K562 (cell line): ENCODE measurements at regions not wholly inside any gene's neighbourhood (a gene's known extent, or its start where the extent isn't known, plus 50 kb on each side); places are given as distances from the start of the nearest gene placed in this dataset.

Experiments
- ATAC-seq: fragments of 200-7000 bp; cut with Tn5 transposase; 3 replicates; pipeline ENCODE4 v1.9.1; 2020; ENCODE audit warnings: moderate library complexity
- BruUV-seq: library from RNA; stranded (reverse); fragments of 400-500 nt; replicated peaks from 2 replicates; lab custom pipeline; 2021; lab: Mats Ljungman, UMichigan
- CTCF ChIA-PET: fragments of 300-600 bp; formaldehyde crosslinking; extraction: SDS; loops from one replicate; lab custom pipeline; 2021; ENCODE audit warnings: low intra/inter-chr PET ratio; lab: Yijun Ruan, JAX
- POLR2A ChIA-PET: fragments of 300-600, 350-650 bp; sonication (Branson Sonifier 250); formaldehyde crosslinking; extraction: SDS; loops from one replicate; lab custom pipeline; 2021; ENCODE audit warnings: antibody characterized with exemption, inconsistent platforms; lab: Yijun Ruan, JAX
- DNase-seq, 4 experiments: peaks; one replicate each; pipeline versions ENCODE4 v3.0.0 to v3.0.0-alpha.2; 2011 to 2018; ENCODE audit warnings: low spot score in 3 of 4, mixed read lengths in 3 of 4; ENCODE audit errors: extremely low read depth in 1 of 4
- FAIRE-seq: peaks from 2 replicates; lab custom pipeline; 2011; peaks lifted over from hg19 to GRCh38; lab: Jason Lieb, UNC
- H2AFZ ChIP-seq: 2 replicates; pipeline ENCODE4 v1.6.0; 2011; ENCODE audit warnings: low read depth, low read length, control low read depth, inconsistent platforms
- H3K27ac ChIP-seq: fragments of 200-600 bp; 3 replicates; pipeline ENCODE4 v1.8.0; 2011; ENCODE audit warnings: low read depth, mild to moderate bottlenecking, control low read depth, inconsistent platforms, low read length, moderate library complexity, mixed read lengths; ENCODE audit errors: extremely low read depth
- H3K27me3 ChIP-seq, 2 experiments: fragments of 300-600 bp in 1 of 2; 2 replicates in 1 of 2; 3 replicates in 1 of 2; pipeline versions ENCODE4 v1.6.0 to v1.8.0; 2011; ENCODE audit warnings: inconsistent platforms in 2 of 2, low read length in 2 of 2, mild to moderate bottlenecking in 1 of 2, mixed read lengths in 1 of 2, moderate library complexity in 1 of 2; ENCODE audit not compliant: control insufficient read depth in 2 of 2, insufficient read depth in 2 of 2
- H3K36me3 ChIP-seq: fragments of 300-600 bp; 3 replicates; pipeline ENCODE4 v1.8.0; 2011; ENCODE audit warnings: mild to moderate bottlenecking, low read length, inconsistent platforms; ENCODE audit not compliant: control insufficient read depth, insufficient read depth
- H3K4me1 ChIP-seq, 2 experiments: fragments of 200-600 bp in 1 of 2; replicated peaks in 1 of 2; 2 replicates in 1 of 2; 3 replicates in 1 of 2; pipeline versions ENCODE4 v1.5.1 to v1.8.0; 2011; ENCODE audit warnings: inconsistent platforms in 2 of 2, low read length in 2 of 2, mild to moderate bottlenecking in 1 of 2, mixed read lengths in 1 of 2, moderate library complexity in 1 of 2; ENCODE audit not compliant: control insufficient read depth in 2 of 2, insufficient read depth in 2 of 2
- H3K4me2 ChIP-seq: 2 replicates; pipeline ENCODE4 v1.6.1; 2011; ENCODE audit warnings: low read length, control low read depth, inconsistent platforms, mixed read lengths; ENCODE audit not compliant: insufficient read depth
- H3K4me3 ChIP-seq: fragments of 200-600 bp; sonication (generic), shearing (Covaris generic); 2 replicates; pipeline ENCODE4 v1.5.1; 2016; ENCODE audit warnings: control low read depth, inconsistent platforms
- H3K79me2 ChIP-seq: fragments of 200-600 bp; 3 replicates; pipeline ENCODE4 v1.8.0; 2011; ENCODE audit warnings: low read length, inconsistent platforms; ENCODE audit not compliant: control insufficient read depth, insufficient read depth
- H3K9ac ChIP-seq, 2 experiments: 2 replicates each; pipeline versions ENCODE4 v1.6.0 to v1.6.1; 2011; ENCODE audit warnings: low read depth in 2 of 2, low read length in 2 of 2, control low read depth in 1 of 2, inconsistent platforms in 1 of 2, mild to moderate bottlenecking in 1 of 2, mixed read lengths in 1 of 2; ENCODE audit not compliant: insufficient read depth in 1 of 2
- H3K9me1 ChIP-seq: one replicate; pipeline ENCODE4 v1.6.0; 2011; ENCODE audit warnings: inconsistent platforms, mild to moderate bottlenecking, low read length, moderate library complexity; ENCODE audit not compliant: control insufficient read depth, insufficient read depth
- H3K9me3 ChIP-seq: replicated peaks from 2 replicates; pipeline ENCODE4 v1.5.1; 2011; ENCODE audit warnings: low read depth, low read length, inconsistent platforms; ENCODE audit not compliant: control insufficient read depth, insufficient read depth
- H4K20me1 ChIP-seq: replicated peaks from 2 replicates; pipeline ENCODE4 v1.6.1; 2011; ENCODE audit warnings: low read length, inconsistent platforms, mixed read lengths; ENCODE audit not compliant: control insufficient read depth, insufficient read depth
- C11orf30 ChIP-seq: fragments of 450-650 bp; IDR thresholded peaks from 2 replicates; pipeline ENCODE4 v1.6.1; 2016; ENCODE audit warnings: low read depth, mild to moderate bottlenecking
- CHD4 ChIP-seq: fragments of 200-600 bp; sonication (generic); IDR thresholded peaks from 3 replicates; pipeline ENCODE4 v1.6.1; 2012; ENCODE audit warnings: low read depth, mild to moderate bottlenecking, mixed read lengths, low read length, inconsistent platforms; ENCODE audit not compliant: insufficient read depth, insufficient replicate concordance, poor library complexity, severe bottlenecking
- E2F8 ChIP-seq: fragments of 450-650 bp; IDR thresholded peaks from 2 replicates; pipeline ENCODE4 v1.7.1; 2018; ENCODE audit warnings: mild to moderate bottlenecking, low read depth; ENCODE audit not compliant: partially characterized antibody
- KDM1A ChIP-seq, 2 experiments: fragments of 450-650 bp; IDR thresholded peaks; 2 replicates each; pipeline ENCODE4 v1.6.1; 2016; ENCODE audit warnings: mild to moderate bottlenecking in 2 of 2
- MAFG ChIP-seq: fragments of 450-650 bp; conservative IDR thresholded peaks from 2 replicates; pipeline ENCODE4 v1.6.1; 2016; ENCODE audit warnings: missing genetic modification characterization, missing compliant biosample characterization
- MAFK ChIP-seq: IDR thresholded peaks from 2 replicates; pipeline ENCODE4 v1.6.1; 2011; ENCODE audit warnings: low read length, improper control_type of control experiment
- MCM3 ChIP-seq: fragments of 450-650 bp; IDR thresholded peaks from 2 replicates; pipeline ENCODE4 v1.6.1; 2016
- NR2F6 ChIP-seq: fragments of 450-650 bp; formaldehyde crosslinking; IDR thresholded peaks from 2 replicates; pipeline ENCODE4 v1.4.0; 2020; ENCODE audit warnings: mild to moderate bottlenecking
- SAP30 ChIP-seq: fragments of 200-600 bp; sonication (generic); IDR thresholded peaks from 2 replicates; pipeline ENCODE4 v1.6.1; 2012; ENCODE audit warnings: borderline replicate concordance, low read depth, mild to moderate bottlenecking, moderate library complexity, low read length, control low read depth, inconsistent platforms; ENCODE audit not compliant: insufficient read depth, poor library complexity, severe bottlenecking
- SMARCA5 ChIP-seq: fragments of 450-650 bp; IDR thresholded peaks from 2 replicates; pipeline ENCODE4 v1.6.1; 2016
- SRSF3 ChIP-seq: fragments of 200-400 bp; formaldehyde crosslinking; IDR thresholded peaks from 2 replicates; pipeline ENCODE4 v1.6.1; 2016; ENCODE audit warnings: mild to moderate bottlenecking, low read length, moderate library complexity; ENCODE audit not compliant: insufficient read depth
- SRSF7 ChIP-seq: fragments of 200-400 bp; formaldehyde crosslinking; optimal IDR thresholded peaks from 2 replicates; pipeline ENCODE3; 2017; ENCODE audit warnings: mild to moderate bottlenecking, low read depth, low read length
- XRCC3 ChIP-seq: fragments of 450-650 bp; IDR thresholded peaks from 2 replicates; pipeline ENCODE4 v1.6.1; 2017; ENCODE audit warnings: mild to moderate bottlenecking, moderate library complexity
- XRCC4 ChIP-seq: IDR thresholded peaks from one replicate; pipeline ENCODE4 v1.6.1; 2011; ENCODE audit not compliant: insufficient read depth, insufficient read length; ENCODE audit errors: extremely low read depth
- ZNF174 ChIP-seq: fragments of 250-450 bp; sonication (Bioruptor Pico); IDR thresholded peaks from 2 replicates; pipeline ENCODE4 v1.4.0; 2020; ENCODE audit warnings: mild to moderate bottlenecking
- ZNF316 ChIP-seq: fragments of 450-650 bp; IDR thresholded peaks from 2 replicates; pipeline ENCODE4 v1.6.1; 2016
- ZNF778 ChIP-seq: fragments of 450-650 bp; formaldehyde crosslinking; IDR thresholded peaks from 2 replicates; pipeline ENCODE4 v1.4.0; 2020; ENCODE audit warnings: mild to moderate bottlenecking, moderate library complexity
- WGBS: fragments of 100-300 bp; shearing (Covaris generic); methylation state at CpG from one replicate; pipeline ENCODE4 v1.1.6; 2016; ENCODE audit warnings: low coverage, mixed read lengths; ENCODE audit not compliant: insufficient coverage; ENCODE audit errors: missing lambda C conversion rate; 5-methylcytosine and 5-hydroxymethylcytosine counted together
- in situ Hi-C: fragments of 300-500 bp; cut with MboI; formaldehyde crosslinking; loops from 4 replicates; pipeline ENCODE4 v1.15.0; 2018; ENCODE audit warnings: inconsistent platforms, mixed read lengths
- intact Hi-C: fragments of 100-400 bp; cut with micrococcal nuclease; formaldehyde crosslinking; loops from 2 replicates; pipeline ENCODE4 v1.14.2; 2022

DNA sequence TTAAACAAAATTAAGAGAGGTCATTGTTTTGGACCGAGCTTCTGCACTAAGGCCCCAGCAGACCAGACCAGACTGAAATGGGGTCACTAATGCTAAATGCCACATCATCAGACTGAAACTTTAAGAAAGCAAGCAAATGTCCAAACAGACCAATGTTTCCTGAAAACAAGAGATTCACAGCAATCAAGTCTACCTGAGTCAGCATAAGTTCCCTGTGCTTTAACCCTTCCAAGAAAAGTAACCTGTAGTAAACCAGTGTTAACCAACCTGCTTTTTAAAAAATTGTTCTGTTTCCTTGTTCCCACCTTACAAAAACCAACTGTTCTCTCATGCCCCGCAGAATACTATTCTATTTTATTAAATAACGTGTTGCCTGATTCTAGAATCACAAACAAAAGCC is 241.1 kb upstream of the GADL1 start:
- POLR2A ChIA-PET: no interaction called here

DNA sequence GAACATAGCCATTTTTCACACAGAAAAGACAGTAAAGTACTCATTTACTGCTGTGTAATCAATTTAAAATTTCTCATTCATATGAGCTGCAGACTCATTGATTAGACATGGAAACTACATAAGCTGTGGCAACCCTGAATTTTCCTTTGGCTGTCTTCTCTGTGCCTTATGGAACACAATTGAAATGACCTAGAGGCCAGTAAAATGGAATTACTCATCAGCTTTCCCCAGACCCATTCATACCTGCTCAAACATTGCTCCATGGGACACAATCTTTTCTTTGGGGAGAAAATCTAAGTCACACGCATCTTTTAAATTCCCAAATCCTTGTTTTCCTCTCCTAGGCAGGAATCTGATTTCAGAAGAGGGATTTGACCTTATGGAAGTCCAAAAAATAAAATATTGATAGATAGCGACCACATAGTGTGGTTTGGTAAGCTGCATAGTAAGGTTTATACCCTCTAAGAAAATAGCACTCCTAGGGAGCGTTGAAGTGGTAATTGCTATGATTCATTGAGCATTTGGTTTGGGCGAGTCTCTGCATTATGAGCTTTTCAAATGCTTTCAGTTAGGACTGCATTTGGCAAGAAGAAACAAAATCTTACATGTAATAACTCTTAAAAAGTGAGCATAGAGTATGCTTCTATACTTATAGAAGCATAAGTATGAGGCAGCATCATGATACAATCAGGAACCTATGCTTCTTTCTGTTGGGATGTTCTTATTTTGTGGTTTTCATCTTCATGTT is 243.4 kb upstream of the GADL1 start:
- no peak for ATAC-seq
- Histone ChIP-seq H3K9ac (no peak overlapping the region), H3K79me2 (no peaks in the 10 kb centered on the region), H2AFZ (no peak overlapping the region), H3K4me1 (no peaks in the 10 kb centered on the region), H3K9me1 (no peaks in the 10 kb centered on the region), H3K4me2 (no peak overlapping the region), H3K27ac (no peak overlapping the region), H3K4me3 (no peak overlapping the region), H3K27me3 (no peaks in the 10 kb centered on the region), H4K20me1 (no peaks in the 10 kb centered on the region), H3K9me3 (no peaks in the 10 kb centered on the region), H3K36me3 (no peaks in the 10 kb centered on the region)
- in situ Hi-C loops: no loop called here
- ChIA-PET POLR2A (interaction anchor here (0.5 to 1.3 kb wide), 2 partner anchors 24 to 164 kb away, joined by 3 to 4 read pairs; no protein-coding TSS in a partner anchor), CTCF (no interaction called here)
- BruUV-seq: no TSS peak
- DNase-seq: no peak
- no peak for FAIRE-seq
- 3% methylated on average over 4 of the region's 4 CpGs for WGBS
- intact Hi-C loops: no loop called here
- TF ChIP-seq NR2F6 (CRISPR knock-in tag) (no peak), MCM3 (no peak), E2F8 (no peak), KDM1A (IDR thresholded peaks at IDR 0.05) (no peak), SAP30 (no peak)

More for the DNA sequence above, 241.1 kb upstream of the GADL1 start:
- H3K9ac ChIP-seq: no peak overlapping the region
- no peaks in the 10 kb centered on the region for H3K27me3 ChIP-seq
- TF ChIP-seq C11orf30 (peak; percentile 39), MAFK (0 out of 2 replicates have a peak, but pooled peaks have one; percentile 17), SRSF7 (no peak), ZNF174 (CRISPR knock-in tag) (no peak), SRSF3 (no peak), SMARCA5 (no peak), MAFG (tag) (peak; percentile 40; the same call in 1 of the 2 replicates), ZNF778 (CRISPR knock-in tag) (no peak), XRCC3 (no peak), CHD4 (no peak), ZNF316 (peak; percentile 44), XRCC4 (no peak)
- H3K4me3 ChIP-seq: no peak overlapping the region
- no peaks in the 10 kb centered on the region for H3K79me2 ChIP-seq
- H3K36me3 ChIP-seq: no peaks in the 10 kb centered on the region
- no peak for ATAC-seq
- CTCF ChIA-PET: no interaction called here
- H2AFZ ChIP-seq: no peak overlapping the region
- H3K27ac ChIP-seq: no peak overlapping the region
- intact Hi-C loops (no loop called here), in situ Hi-C loops (no loop called here)
- H3K9me1 ChIP-seq: no peaks in the 10 kb centered on the region
- no peaks in the 10 kb centered on the region for H3K9me3 ChIP-seq
- BruUV-seq: no TSS peak
- no peak for FAIRE-seq
- no peaks in the 10 kb centered on the region for H3K4me1 ChIP-seq
- DNase-seq: no peak
- no peak overlapping the region for H3K4me2 ChIP-seq
- WGBS: 2% methylated on average over 3 of the region's 3 CpGs
- H4K20me1 ChIP-seq: no peaks in the 10 kb centered on the region
